ENCODE measurements at regions not wholly inside any gene's neighbourhood (a gene's known extent, or its start where the extent isn't known, plus 50 kb on each side); places are given as distances from the start of the nearest gene placed in this dataset.

DNA sequence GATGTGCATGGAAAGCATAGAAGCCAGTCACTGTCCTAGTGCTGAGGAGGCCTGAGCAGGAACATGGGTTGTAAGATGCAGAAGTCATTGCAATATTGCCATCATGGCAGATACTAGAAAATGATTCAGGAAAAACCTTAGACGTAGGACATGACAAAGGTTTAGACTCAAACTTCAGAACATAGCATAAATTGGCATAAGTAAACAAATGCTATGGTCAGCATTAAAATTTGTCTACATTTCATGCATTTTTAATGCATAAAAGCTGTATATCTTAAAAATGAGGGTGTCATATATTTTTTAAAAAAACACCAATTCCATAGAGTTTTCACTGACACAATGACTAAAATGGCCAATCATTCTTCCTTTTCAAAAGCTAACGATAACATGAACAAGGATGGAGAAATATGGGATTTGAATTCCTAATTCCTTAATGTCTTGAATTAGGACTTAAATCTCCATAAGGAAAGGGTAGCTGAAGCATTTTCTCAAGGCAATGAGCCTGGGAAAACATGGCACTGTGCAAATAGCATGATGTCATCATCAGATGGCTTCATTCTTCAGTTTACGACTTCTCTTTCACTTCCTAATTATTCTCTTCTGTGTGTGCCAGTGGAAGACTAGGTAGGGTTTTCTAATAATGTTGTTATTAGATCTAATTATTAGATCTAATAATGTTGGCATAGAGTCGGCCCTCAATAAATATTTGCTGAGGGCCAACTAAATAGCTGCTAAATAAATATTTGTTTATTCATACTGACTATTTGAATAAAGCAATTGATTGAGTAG, 125.1 kb upstream of the FRG1 start:
- no peak for TF ChIP-seq CTCF (IDR thresholded peaks at IDR 0.05; ENCODE audit: unreplicated experiment in 3 of 3)
- Mint-ChIP-seq H3K27ac (no peak overlapping the region), H3K4me3 (no peak overlapping the region), H3K36me3 (ENCODE audit: low read depth) (peaks cover 5% of the 10 kb centered on the region), H3K27me3 (ENCODE audit: low read depth) (no peaks in the 10 kb centered on the region), H3K9me3 (peaks cover 45% of the 10 kb centered on the region), H3K4me1 (no peaks in the 10 kb centered on the region)

DNA sequence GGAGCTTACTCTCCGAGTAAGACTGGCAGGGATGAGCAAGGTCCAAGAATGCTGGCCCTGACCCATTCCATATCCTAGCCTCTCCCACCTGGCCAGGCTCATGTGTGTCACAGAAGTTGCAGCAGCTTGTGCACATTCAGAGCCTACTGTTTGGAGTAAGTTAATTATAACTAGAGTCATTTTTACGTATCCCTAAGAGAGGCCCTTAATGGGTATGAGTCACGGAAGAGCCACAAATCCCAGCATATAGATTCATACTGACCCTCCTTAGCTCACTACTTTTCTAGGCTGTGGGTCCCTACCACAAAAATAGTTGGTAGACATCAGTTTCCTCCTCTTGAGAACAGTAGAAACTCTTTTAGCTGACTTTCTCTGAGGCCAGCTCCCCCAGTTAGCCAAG, 118.3 kb upstream of the FRG1 start:
- Mint-ChIP-seq H3K27me3 (ENCODE audit: low read depth) (no peaks in the 10 kb centered on the region), H3K36me3 (ENCODE audit: low read depth) (peaks cover 3% of the 10 kb centered on the region), H3K9me3 (peaks cover 35% of the 10 kb centered on the region), H3K27ac (no peak overlapping the region), H3K4me3 (no peak overlapping the region), H3K4me1 (no peaks in the 10 kb centered on the region)
- TF ChIP-seq CTCF (IDR thresholded peaks at IDR 0.05; ENCODE audit: unreplicated experiment in 3 of 3) = no peak

DNA sequence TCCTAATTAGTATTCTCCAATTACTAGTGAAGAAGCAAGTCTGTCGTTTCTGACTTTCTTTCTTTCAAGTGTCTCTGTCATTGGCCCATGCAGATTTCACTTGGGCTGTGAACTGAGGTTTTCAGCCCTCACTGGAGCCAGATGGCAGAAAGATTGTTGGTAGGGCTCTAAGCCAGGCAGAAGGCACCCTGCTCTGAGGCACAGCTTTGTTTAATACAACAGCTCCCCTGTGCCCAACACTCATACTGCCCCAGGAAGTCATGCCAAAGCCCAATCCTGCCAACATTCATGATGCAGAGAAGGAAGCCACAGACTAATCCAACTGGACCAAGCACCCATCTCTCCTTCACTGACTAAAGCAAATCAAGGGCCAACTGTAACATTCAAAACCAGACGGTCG, 117.1 kb upstream of the FRG1 start:
- H3K4me3 Mint-ChIP-seq = no peak overlapping the region
- peaks cover 3% of the 10 kb centered on the region for H3K36me3 Mint-ChIP-seq (ENCODE audit: low read depth)
- TF ChIP-seq CTCF (IDR thresholded peaks at IDR 0.05; ENCODE audit: unreplicated experiment in 3 of 3) = no peak
- H3K9me3 Mint-ChIP-seq = peaks cover 40% of the 10 kb centered on the region
- no peak overlapping the region for H3K27ac Mint-ChIP-seq
- H3K4me1 Mint-ChIP-seq = no peaks in the 10 kb centered on the region
- no peaks in the 10 kb centered on the region for H3K27me3 Mint-ChIP-seq (ENCODE audit: low read depth)

- Mint-ChIP-seq H3K4me1 (no peaks in the 10 kb centered on the region), H3K36me3 (ENCODE audit: low read depth) (peaks cover 3% of the 10 kb centered on the region), H3K4me3 (no peak overlapping the region), H3K9me3 (peaks cover 53% of the 10 kb centered on the region), H3K27ac (no peak overlapping the region), H3K27me3 (ENCODE audit: low read depth) (no peaks in the 10 kb centered on the region)
- TF ChIP-seq CTCF (IDR thresholded peaks at IDR 0.05; ENCODE audit: unreplicated experiment in 3 of 3) = no peak
Measured at GRCh38 chr4:189825466-189825865, 115.2 kb upstream of the FRG1 start.

DNA sequence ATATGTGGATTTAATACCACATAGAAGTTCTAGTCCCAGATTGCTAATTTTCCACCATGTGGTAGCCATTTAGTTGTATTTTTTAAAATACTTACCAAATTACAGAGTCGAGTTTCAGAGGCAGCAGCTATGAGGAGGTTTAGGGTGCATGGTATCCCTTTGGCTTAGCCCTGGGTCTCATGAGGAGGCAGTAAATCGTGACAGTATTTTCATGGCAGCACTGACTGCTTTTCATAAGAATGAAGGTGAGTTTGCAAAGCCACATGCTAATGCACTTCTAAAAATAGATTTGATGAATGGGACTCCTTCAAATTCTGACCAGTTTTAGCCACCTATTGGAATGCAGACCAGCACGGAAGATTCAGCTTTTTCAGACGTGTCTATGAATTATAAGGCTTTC, 114.0 kb upstream of the FRG1 start:
- Mint-ChIP-seq H3K36me3 (ENCODE audit: low read depth) (peaks cover 3% of the 10 kb centered on the region), H3K27me3 (ENCODE audit: low read depth) (no peaks in the 10 kb centered on the region), H3K4me3 (no peak overlapping the region), H3K4me1 (no peaks in the 10 kb centered on the region), H3K9me3 (peaks cover 55% of the 10 kb centered on the region), H3K27ac (no peak overlapping the region)
- TF ChIP-seq CTCF (IDR thresholded peaks at IDR 0.05; ENCODE audit: unreplicated experiment in 3 of 3) = no peak

DNA sequence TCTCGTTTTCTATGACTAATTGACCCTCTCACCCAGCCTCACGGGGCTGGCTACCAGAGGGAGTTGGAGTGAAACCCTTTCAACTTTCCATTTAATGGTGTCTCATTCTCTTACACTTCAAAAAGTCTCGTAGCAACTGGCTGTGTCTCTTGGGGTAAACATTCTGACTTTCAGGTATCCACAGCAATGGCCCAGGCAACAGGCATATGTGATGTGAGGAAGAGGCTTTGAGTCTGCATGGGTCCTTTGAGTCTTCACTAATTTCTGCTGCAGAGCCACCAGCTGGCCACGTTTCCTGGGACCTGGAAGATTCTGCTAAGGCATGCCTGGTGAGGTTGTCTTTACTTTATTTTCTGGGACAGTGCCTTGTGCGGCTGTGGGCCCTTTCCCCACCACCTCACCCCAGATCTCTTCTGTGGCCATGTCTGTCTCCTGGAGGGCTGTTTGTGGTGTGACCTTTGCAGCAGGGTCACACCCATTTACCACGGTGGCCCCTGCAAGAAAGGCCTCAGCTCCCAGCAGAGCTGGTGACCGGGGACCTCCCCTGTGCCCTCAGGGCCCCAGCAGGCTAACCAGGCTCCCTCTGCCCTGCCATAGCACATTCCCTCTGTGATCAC, 112.5 kb upstream of the FRG1 start:
- H3K4me1 Mint-ChIP-seq = no peaks in the 10 kb centered on the region
- no peak overlapping the region for H3K4me3 Mint-ChIP-seq
- peaks cover 3% of the 10 kb centered on the region for H3K36me3 Mint-ChIP-seq (ENCODE audit: low read depth)
- no peak for TF ChIP-seq CTCF (IDR thresholded peaks at IDR 0.05; ENCODE audit: unreplicated experiment in 3 of 3)
- no peak overlapping the region for H3K27ac Mint-ChIP-seq
- H3K27me3 Mint-ChIP-seq (ENCODE audit: low read depth) = no peaks in the 10 kb centered on the region
- H3K9me3 Mint-ChIP-seq = peaks cover 57% of the 10 kb centered on the region

Measured in nephron (organoid).